AG09319 (cell line): ENCODE measurements at regions not wholly inside any gene's neighbourhood (a gene's known extent, or its start where the extent isn't known, plus 50 kb on each side); places are given as distances from the start of the nearest gene placed in this dataset.

ENCODE experiments used
- DNase-seq: peaks from one replicate; pipeline ENCODE4 v3.0.0-alpha.2; 2010; ENCODE audit warnings: low read depth; ENCODE audit errors: extremely low read depth
- TF ChIP-seq, protein P1 (sequence below): IDR thresholded peaks from 2 replicates; pipeline ENCODE4 v1.5.1; 2011; ENCODE audit warnings: low read depth, mild to moderate bottlenecking, inconsistent platforms, low read length, moderate library complexity

DNA sequence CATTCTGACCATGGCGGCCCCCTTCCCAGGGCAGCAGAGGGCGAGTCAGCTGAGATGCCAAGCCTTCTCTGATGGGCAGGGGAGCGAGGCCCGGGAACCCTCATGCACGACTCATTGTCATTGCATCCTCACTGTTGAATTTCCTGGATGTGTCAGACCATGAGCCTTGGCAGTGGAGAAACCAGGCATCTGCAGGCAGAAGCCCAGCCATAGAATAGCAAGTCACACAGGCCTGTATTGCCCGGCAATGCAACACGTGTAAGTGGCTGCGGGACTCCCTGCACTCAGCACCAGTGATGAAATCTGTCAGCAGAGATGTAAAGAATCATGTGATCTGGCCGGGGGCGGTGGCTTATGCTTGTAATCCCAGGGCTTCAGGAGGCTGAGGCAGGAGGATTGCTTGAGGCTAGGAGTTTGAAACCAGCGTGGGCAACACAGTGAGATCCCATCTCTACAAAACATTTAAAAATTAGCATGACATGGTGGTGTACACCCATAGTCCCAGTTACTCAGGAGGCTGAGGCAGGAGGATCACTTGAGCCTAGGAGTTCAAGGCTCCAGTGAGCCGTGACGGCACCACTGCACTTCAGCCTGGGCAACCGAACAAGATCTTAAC, 199.7 kb downstream of the KATNAL1 start:
- no peak for DNase-seq
- TF ChIP-seq, protein P1, sequence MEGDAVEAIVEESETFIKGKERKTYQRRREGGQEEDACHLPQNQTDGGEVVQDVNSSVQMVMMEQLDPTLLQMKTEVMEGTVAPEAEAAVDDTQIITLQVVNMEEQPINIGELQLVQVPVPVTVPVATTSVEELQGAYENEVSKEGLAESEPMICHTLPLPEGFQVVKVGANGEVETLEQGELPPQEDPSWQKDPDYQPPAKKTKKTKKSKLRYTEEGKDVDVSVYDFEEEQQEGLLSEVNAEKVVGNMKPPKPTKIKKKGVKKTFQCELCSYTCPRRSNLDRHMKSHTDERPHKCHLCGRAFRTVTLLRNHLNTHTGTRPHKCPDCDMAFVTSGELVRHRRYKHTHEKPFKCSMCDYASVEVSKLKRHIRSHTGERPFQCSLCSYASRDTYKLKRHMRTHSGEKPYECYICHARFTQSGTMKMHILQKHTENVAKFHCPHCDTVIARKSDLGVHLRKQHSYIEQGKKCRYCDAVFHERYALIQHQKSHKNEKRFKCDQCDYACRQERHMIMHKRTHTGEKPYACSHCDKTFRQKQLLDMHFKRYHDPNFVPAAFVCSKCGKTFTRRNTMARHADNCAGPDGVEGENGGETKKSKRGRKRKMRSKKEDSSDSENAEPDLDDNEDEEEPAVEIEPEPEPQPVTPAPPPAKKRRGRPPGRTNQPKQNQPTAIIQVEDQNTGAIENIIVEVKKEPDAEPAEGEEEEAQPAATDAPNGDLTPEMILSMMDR: no peak

DNA sequence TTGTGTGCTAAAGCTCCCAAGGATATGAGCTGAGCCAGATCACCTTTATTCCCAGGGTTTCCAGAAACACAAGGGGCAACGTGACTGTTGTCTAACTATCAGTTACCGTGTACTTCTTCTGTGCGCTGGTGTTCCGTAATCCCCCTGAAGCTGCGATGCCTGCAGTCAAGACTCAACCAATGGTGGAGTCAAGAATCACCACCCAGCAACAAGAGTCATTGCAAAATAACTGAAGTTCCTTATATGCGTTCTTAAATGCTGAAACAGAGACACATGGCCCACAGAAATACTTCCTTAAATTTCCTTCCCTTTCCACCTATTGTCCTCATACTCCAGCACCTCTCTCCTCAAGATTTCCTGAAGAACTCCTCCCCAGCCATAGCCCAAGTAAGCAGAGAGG, 200.2 kb downstream of the KATNAL1 start:
- TF ChIP-seq, protein P1: no peak

DNA sequence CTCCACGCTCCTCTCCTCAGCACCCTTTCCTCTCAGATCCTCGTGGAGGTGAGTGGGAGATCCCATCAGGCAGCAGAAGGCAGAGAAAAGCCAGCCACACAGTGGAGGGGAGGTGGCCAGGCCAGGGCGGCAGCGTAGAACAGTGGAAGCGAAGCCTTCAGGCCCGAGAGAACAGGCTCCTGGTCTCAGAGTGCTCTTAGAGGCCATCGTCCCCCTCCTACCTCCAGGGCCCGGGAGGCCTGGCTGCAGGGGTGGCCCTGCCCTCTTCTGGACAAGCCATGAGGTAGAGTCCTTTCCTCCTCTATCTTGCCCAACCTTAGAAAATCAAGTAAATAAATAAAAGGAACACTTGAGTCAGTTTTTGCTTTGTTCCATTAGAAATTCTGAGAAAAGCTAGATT, 202.0 kb downstream of the KATNAL1 start:
- no peak for DNase-seq
- TF ChIP-seq, protein P1: no peak

More for the DNA sequence above, 200.2 kb downstream of the KATNAL1 start:
- no peak for DNase-seq

DNA sequence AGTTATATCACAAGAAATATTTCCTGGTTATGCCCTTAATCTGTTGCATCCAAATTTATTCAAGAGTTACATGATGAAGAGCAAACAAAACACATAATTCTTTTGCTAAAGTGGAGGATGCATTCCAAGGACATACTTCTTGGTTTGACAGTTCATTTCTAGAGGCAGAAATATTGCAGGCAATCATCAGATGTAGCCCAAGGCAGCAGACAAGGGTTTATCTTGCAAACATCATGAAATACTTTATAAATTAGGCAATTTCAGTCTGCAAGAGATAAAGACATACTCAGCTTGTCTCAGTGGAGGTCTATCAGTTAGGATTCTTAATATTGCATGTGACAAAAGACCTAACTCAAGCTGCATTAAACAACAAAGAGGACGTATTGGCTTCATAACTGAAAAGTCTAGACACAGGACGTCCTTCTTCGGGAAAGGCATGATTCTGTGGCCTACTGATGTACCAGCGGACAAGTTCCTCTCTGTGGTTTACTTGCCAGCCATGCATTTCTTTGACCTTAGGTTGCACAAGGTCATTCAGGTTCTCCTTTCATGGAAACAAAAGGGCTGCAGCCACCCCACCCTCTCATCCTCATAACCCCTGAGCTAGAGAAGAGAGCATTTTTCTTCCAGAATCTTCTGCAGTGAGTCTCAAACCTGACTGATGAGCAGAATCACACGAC, 204.1 kb downstream of the KATNAL1 start:
- TF ChIP-seq, protein P1: no peak
- no peak for DNase-seq

DNA sequence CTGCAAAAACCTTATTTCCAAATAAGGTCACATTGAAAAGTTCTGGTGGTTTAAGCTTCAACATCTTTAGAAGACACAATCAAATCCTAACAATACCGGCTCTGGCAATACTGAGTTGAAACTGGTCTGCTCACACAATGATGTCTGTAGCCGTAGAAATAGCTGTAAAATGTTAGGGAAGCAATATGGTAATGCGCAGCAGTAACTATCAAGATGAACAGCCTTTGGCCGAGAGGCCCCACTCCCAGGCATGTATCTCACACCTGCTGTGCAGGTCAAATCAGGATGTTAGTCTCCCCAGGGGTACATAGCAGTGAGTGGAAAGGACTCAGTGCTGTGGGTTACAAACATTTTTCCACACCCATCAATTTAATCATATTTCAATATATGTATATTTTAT, 207.1 kb downstream of the KATNAL1 start:
- no peak for DNase-seq
- TF ChIP-seq, protein P1: no peak

DNA sequence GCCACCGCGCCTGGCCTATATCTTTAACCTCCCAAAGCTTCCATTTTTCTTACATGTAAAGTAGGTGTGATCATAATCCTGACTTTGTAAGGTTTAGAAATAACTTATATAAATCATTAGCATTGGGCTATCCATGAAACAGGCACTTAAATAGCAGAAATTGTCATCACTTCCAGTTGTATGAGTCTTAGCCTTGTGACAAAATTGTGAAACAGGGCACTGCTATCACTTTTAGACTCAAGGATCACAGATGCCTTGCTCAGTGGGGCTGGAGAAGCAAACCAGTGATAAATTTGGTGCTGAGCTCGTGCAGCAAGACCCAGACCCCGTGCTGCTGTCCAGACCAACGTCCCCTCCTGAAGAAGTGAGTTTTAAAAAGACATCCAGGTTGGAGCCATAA, 209.7 kb downstream of the KATNAL1 start:
- no peak for DNase-seq
- TF ChIP-seq, protein P1: no peak

DNA sequence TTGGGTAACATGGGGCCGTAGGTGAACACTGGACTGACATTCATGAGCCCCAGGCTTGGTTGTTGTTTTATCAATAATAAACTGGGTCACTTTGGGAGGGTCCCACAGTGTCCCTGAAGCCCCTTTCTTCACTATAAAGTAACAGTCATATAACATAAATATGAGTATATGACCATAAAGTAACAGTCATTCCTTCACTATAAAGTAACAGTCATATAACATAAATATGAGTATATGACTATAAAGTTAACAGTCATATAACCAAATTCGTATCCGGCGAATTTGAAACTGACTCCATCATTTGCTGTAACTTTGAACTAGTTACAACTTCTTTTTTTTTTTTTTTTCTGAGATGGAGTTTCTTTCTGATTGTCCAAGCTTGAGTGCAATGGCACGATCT, 210.3 kb downstream of the KATNAL1 start:
- TF ChIP-seq, protein P1: no peak
- no peak for DNase-seq
